ENCODE measurements at regions not wholly inside any gene's neighbourhood (a gene's known extent, or its start where the extent isn't known, plus 50 kb on each side); places are given as distances from the start of the nearest gene placed in this dataset.
"Not testable (repeated sequence)": the region's sequence is repeated elsewhere in the genome, so short reads cannot be mapped to it uniquely, and the experiment has no call there.

- TF ChIP-seq EP300, CTCF (IDR thresholded peaks at IDR 0.05): not testable (repeated sequence)
These were observed 152.0 kb downstream of the ATP6V0E2 start for GRCh38 chr7:150025802-150026201.
